HG03060 (cell line): ENCODE measurements at regions not wholly inside any gene's neighbourhood (a gene's known extent, or its start where the extent isn't known, plus 50 kb on each side); places are given as distances from the start of the nearest gene placed in this dataset.
"Not testable (repeated sequence)": the region's sequence is repeated elsewhere in the genome, so short reads cannot be mapped to it uniquely, and the experiment has no call there.

Source experiments
- ATAC-seq: cut with Tn5 transposase; IDR thresholded peaks from one replicate; pipeline ENCODE4 v1.9.1; 2021; ENCODE audit warnings: low read depth, moderate number of reproducible peaks; ENCODE audit not compliant: unreplicated experiment

GRCh38 chr11:112611771-112612170 is 349.4 kb upstream of the NCAM1 start:
- no peak for ATAC-seq

- no peak for ATAC-seq
Observed at GRCh38 chr11:112612250-112612849, 348.9 kb upstream of the NCAM1 start.

- ATAC-seq = no peak
Observed at GRCh38 chr11:112613051-112613972, 347.9 kb upstream of the NCAM1 start.

GRCh38 chr11:112614605-112615004 is 346.6 kb upstream of the NCAM1 start:
- ATAC-seq = no peak

- ATAC-seq = no peak
Observed at GRCh38 chr11:112615238-112615637, 346.0 kb upstream of the NCAM1 start.

GRCh38 chr11:112615891-112616290 is 345.3 kb upstream of the NCAM1 start:
- ATAC-seq = no peak

- no peak for ATAC-seq
Observed at GRCh38 chr11:112616327-112617097, 344.7 kb upstream of the NCAM1 start.

GRCh38 chr11:112617098-112617425 is 344.2 kb upstream of the NCAM1 start:
- ATAC-seq = no peak

- no peak for ATAC-seq
Observed at GRCh38 chr11:112617977-112618826, 343.0 kb upstream of the NCAM1 start.

GRCh38 chr11:112619106-112619505 is 342.1 kb upstream of the NCAM1 start:
- no peak for ATAC-seq

- ATAC-seq = no peak
Observed at GRCh38 chr11:112620621-112621394, 340.4 kb upstream of the NCAM1 start.

GRCh38 chr11:112623057-112623456 is 338.2 kb upstream of the NCAM1 start:
- ATAC-seq = no peak

GRCh38 chr11:112624431-112624830 is 336.8 kb upstream of the NCAM1 start:
- ATAC-seq = no peak

- not testable (repeated sequence) for ATAC-seq
Observed at GRCh38 chr11:112624971-112625370, 336.2 kb upstream of the NCAM1 start.

GRCh38 chr11:112625814-112626213 is 335.4 kb upstream of the NCAM1 start:
- ATAC-seq = no peak

GRCh38 chr11:112626731-112627130 is 334.5 kb upstream of the NCAM1 start:
- ATAC-seq = no peak

GRCh38 chr11:112627588-112628045 is 333.6 kb upstream of the NCAM1 start:
- peak; percentile 78 for ATAC-seq

- ATAC-seq = no peak
Observed at GRCh38 chr11:112628676-112629075, 332.5 kb upstream of the NCAM1 start.

GRCh38 chr11:112630496-112630895 is 330.7 kb upstream of the NCAM1 start:
- no peak for ATAC-seq

GRCh38 chr11:112631333-112631732 is 329.9 kb upstream of the NCAM1 start:
- ATAC-seq = no peak
